HG03460 (cell line): ENCODE measurements at regions not wholly inside any gene's neighbourhood (a gene's known extent, or its start where the extent isn't known, plus 50 kb on each side); places are given as distances from the start of the nearest gene placed in this dataset.

ENCODE experiments used
- ATAC-seq: cut with Tn5 transposase; IDR thresholded peaks from one replicate; pipeline ENCODE4 v1.9.1; 2021; ENCODE audit not compliant: unreplicated experiment

DNA sequence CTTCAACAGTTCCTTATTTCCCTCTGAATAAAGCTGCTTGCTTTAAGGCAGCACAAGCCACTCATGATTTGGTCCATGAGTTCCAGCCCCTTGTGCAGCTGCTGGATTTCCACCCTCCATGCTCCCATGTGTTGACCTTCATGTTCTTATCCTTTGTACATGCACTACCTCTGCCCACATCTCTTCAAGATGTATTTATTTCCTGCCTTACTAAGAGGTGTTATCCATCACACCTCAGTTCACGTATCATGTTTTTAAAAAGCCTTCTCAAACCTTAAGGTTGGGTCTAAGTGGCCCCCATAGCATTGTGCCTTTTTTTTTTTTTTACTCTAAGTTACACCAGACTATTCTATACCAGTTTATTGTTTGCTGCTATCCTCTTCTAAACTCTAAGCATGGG lies 107.7 kb downstream of the SIPA1L2 start:
- ATAC-seq, result no peak

DNA sequence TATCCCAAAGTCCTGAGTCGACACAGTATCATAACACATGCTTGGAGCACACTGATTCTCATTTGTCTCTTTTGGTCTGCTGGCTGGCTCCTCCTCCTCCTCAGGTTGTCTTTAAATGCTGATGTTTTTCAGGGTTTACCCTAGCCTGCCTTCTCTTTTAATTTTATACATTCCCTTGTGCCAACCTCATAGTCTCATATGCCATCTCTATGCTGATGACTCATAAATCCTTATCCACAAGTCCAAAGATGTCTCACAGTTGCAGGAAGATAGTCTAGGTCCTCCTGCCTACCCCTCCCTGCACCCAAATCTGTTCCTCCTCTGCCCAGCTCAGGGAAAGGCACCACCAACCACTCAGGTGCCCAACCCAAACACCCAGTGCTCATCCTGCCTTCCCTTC lies 108.3 kb downstream of the SIPA1L2 start:
- no peak for ATAC-seq

DNA sequence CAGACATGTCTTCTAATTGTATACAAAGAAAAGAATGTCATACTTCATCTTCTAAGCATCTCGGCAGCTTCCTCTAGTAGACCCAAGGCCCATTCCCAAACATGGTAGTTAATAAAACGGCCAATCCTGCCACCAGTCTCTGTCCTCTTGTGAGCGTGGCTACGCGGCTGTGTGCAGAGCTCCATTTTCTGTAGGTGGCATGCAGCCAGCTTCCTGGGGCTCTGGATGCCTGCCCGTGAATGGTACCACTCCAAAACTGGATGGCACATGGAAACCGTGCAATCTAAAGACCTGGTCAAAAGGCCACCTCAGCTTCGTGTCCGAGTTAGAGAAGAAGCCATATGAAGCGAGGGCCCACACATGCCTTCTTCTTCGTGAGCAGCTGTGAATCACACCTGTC lies 110.7 kb downstream of the SIPA1L2 start:
- no peak for ATAC-seq

DNA sequence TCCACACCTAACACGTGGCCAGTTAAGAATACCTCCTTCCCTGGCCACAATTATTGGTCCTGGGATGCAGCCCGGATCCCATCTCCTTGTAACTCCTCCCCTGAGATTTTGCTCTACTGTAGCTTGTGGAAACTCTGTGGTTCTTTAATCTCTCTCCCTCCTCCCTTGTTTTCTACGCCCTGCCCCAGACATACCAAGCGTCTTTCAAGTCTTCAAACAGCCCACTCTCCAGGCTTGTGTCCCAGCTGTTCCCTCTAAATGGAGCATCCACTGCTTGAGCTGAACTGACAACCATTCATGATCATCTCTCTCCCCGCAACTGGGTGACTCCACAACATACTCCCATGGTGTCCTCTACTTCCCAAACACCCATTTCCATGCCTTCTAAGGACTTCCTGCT lies 111.6 kb downstream of the SIPA1L2 start:
- ATAC-seq, result no peak

DNA sequence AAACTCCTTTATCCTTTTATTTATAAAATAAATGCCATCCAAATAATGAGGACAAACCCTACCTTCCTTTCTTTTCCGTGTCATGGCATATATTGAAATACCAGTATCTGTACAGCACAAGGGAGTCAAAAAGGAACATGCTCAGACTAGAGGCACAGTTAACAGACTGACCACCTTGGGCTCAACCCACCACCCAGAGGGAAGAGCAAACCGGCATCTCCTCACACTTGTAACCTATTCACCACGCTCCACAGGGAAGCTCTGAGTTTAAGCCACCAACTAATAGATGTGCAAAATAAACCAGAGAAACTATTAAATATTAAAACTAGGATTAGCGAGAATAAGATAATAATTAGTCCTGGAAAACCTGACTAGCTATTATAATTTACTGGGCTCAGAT lies 112.7 kb downstream of the SIPA1L2 start:
- no peak for ATAC-seq

DNA sequence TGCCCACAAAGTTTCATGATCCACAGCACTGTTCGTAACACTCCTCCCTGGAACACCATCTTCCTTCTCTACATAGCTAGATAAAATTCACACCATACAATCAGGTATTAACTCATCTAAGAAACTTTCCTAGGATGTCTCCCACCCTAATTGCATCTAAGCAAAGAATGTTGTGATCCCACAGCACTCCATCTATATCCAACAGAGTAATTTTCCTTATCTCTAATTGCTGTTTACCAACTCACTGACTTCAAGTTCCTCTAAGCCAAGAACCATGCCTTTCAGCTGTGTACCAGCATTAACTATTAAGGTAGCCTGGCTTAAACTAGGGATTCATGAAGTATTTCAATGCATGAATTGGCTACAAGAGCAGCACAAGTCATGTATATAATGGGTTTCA lies 114.2 kb downstream of the SIPA1L2 start:
- no peak for ATAC-seq

DNA sequence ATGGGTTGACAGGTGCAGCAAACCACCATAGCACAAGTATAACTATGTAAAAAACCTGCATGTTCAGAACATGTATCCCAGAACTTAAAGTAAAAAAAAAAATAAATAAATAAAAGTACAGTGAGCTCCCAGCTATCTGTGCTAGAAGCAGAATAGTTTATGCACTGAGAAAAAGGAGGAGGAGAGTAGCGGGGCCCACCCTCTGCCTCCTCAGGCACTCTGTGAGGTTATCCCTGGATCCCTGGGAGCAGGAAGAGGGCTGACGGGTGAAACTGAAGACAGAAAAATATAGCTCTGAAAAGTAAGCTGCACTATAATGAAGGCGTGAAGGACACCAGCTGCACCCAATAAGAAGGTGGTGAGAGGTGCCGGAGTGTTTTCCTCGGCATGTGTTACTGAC lies 117.2 kb downstream of the SIPA1L2 start:
- ATAC-seq, result no peak

DNA sequence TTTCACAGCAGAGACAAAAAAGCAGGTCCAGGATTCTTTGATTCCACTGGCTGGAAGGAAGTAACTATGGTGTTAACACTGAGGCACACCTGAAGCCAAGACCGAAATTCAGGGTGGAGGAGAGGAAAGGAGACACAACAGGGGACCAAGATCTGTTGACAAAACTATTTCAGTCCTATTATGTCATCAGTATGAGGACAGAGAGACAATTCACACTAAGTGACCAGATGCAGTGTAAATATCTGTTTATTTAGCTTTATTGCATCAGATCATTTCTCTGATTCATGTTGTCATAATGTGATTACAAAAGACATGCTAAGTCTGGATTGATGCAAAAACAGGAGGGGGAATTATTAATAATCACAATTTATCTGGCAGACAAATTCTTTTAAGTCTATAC lies 118.8 kb downstream of the SIPA1L2 start:
- ATAC-seq, result no peak

DNA sequence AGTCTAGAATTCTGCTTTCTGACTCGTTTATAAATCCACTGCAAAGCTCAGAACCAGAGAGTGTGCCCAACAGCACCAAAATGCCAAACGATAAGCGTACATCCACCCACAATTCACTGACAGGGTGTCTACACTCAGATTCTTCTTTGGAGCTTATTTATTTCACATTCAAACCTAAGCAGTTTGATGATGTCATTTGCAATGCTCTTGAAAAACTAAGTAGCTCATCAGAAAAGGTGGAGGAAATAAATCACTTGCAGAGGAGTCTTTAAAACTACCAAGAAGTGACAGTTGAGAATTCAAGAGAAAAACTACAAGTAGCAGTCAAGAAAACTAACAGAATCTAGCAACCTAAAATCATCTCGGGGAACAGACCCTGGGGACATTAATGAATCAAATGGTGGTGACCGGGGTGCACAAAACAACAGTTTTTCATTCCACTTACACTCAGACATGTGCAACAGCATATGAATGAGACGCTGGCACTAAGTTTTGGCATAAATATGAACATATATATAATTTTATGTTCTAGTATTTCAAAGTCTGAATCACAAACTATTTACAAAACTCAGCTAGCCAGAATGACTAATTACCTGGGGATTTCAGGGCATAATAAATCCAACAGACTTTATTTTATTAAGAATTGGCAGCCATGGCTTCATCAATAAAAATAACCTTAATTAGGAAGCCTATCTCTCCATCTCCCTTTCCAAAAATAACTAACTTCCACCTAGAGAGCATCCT lies 119.4 kb downstream of the SIPA1L2 start:
- no peak for ATAC-seq

DNA sequence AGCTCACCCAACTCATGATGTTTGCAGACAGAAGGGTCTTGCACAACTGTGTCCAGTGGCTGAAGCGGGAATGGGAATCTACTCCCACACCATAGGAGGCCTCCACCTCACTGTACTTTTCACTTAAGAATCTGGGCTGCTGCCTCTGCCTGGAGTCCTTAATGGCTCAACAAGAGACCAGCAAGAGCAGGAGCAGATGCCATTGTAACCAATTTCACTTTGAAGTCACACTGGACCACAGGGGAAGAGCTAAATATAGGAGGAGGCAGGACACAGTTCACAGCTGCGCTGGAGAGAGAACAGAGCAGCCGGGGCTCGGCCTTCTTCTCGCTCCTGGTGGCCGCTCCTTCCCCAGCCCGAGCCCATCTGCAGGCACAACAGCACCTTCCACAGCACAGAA lies 120.4 kb downstream of the SIPA1L2 start:
- no peak for ATAC-seq

DNA sequence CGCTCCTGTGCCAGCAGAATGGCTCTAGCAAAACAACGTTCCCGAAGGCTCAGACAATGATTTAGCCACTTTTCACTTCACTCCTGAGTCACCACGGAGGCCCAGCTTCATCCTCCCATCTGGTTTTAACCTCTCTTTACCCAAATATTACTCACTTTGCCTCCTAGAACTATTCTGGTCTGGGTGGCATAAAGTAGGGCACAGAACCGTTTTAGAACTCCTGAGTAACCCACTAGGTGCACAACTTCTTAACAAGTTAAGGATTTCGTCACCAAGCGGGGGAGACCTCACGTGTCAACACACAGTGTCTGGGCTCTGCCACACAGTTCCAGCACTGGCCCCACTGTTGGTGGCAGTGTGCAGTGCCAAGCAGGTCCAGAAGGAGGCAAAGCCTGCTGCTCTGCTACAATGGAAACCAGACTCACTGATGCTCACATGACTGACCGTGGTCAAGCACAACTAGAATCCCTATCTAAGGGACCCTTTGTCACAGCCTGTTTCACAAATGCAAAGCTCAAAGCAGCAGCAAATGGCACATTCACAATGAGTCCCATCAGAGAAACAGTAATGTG lies 121.7 kb downstream of the SIPA1L2 start:
- ATAC-seq, result no peak

DNA sequence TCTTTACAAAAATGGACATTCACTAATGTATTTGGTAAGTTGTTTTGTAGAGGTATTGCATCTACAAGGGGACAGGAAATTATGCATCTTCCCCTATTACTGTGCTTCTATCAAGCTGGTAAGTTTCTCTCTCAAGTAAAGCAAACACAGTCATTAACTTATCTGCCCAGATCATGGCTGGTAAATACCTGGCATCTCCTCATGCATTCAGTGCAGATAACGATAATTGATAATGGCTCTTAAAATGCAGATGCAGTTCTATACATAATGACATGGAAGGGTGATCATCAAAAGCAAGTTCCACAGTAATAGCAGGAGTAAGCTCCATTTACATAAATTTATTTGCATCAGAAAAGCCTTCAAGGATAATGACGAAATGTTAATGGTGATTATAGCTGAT lies 122.4 kb downstream of the SIPA1L2 start:
- ATAC-seq, result no peak

DNA sequence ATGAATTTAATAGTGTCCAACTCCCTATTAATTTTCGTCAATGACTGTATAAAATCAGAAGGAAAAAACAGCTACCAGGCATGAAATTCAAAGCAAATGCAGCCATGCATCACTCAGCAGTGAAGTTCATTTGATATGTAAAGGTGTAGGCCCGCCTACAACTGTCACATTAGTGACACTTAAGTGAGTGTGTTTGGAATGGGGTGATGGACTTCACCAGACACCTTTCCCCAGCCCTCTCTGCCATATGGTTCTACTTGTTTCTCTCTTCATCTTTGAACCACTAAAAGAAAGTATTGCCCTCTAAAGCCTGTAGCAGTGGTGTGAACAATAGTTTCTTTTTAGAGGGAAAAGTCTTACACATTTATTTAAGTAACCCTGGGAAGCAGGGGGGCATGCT lies 124.0 kb downstream of the SIPA1L2 start:
- ATAC-seq, result no peak

DNA sequence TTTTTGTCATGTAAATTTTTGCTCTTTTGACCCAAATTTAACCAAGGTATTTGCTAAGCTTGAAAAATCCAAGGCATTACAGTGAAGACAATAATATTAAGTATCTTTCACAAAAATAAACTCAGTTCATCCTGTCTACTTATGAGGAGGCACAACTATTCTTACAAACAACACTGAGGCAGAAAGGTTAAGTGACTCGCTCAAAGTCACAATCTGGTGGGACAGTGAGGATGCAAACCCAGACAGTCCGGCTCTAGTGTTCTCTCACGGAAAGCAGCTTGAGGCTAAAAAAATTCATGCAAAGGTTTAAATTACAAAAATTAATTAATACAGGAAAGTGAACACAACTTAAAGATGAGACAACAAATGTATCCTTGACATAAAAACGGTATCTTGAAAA lies 125.3 kb downstream of the SIPA1L2 start:
- no peak for ATAC-seq

DNA sequence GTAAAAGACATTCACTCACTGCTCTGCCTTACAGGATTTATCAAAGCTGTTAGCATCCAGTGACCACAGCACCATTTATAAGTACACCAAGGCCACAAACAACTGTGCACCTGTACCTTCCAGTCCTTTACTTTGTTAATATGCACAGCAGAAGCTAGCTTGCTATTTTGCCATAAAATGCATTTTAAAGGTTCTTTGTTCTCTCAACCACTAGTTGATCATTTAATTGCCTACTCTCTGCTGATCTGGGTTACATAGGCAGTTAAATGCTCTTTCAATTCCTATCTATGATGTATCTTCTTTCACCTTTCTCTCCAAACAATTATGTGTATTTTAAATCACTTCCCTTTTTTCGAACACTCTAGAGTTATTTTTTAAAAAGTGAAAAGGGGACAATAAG lies 126.4 kb downstream of the SIPA1L2 start:
- no peak for ATAC-seq

DNA sequence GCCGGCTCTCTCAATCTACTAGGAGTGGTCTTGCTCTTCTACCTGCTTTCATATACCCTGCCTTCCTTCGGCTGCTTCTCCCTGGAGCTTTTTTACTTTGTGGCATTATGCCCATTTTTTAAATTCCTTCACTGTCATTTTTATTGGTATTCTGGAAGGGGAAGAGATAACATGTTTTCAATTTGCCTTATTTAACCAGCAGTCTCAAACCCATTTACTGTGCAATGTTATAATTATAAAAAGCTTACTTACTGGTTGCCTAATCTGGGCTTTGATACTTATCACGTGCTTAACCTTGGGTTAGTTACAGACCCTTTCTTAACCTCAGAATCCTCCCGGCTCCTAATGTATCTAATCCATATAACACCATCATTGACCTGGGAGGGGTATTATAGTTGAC lies 128.1 kb downstream of the SIPA1L2 start:
- ATAC-seq, result no peak

DNA sequence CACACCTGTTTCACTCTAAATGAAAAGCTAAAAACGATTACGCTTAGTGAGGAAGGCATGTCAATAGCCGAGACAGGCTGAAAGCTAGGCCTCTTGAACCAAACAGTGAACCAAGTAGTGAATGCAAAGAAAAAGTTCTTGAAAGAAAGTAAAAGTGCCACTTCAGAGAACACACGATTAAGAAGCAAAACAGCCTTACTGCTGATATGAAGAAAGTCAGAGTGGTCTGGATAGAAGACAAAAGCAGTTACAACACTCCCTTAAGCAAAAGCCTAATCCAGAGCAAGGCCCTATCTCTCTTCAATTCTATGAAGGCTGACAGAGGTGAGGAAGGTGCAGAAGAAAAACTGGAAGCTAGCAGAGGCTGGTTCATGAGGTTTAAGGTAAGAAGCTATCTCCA lies 130.7 kb downstream of the SIPA1L2 start:
- ATAC-seq, result no peak

DNA sequence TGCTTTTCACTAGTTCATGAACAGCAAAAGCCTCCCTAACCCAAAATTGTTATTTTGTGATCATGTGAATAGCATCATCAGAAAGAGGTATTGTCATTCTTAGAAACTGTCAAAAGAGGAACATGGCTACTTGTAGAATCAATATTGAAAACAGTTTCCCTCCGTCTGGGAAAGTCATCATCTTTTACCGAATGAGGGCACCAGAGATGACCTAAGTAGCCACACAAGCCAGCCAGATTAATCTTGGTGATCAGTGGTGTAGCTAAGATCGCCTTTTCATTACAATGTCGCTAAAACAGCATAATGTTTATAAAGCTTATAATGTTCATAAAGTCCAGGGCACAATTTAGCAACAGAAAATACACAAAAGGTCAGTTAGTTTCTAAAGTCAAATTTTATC lies 136.1 kb downstream of the SIPA1L2 start:
- ATAC-seq, result no peak

DNA sequence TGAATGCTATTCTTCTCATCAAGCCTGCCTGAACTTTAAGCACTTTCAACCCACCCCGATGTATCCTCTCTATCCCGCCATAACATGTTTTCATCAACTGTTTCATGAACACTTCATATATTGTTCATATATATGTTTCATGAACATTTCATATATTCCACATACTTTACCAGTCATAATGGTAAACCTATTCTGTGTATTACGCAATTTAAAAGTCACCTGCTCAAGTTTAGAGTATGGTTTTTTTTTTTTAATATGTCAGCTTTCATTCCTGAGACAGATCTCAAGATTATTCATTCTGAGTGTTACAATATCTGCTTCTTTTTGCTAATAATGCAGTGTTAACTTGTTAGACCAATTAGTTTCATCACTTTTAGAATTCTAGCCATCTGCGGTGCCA lies 140.7 kb downstream of the SIPA1L2 start:
- ATAC-seq, result no peak

DNA sequence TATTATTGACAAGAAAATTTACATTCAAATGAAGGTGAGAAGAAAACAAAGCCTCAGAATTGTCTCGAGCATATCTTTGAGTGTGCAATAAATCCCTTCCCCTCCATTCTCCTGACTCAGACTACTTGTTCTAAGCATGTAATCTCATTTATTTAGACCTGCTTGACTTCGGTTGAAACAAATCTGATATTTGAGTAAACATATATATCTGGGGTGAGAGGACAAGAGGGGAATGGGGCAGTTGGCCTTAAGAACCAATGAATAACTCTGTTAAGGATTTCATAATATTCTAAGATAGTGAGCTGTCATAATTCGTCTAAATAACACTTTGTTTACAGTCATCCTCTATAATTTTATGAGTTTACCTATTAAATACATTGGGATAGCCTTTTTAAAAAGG lies 142.7 kb downstream of the SIPA1L2 start:
- ATAC-seq, result no peak

DNA sequence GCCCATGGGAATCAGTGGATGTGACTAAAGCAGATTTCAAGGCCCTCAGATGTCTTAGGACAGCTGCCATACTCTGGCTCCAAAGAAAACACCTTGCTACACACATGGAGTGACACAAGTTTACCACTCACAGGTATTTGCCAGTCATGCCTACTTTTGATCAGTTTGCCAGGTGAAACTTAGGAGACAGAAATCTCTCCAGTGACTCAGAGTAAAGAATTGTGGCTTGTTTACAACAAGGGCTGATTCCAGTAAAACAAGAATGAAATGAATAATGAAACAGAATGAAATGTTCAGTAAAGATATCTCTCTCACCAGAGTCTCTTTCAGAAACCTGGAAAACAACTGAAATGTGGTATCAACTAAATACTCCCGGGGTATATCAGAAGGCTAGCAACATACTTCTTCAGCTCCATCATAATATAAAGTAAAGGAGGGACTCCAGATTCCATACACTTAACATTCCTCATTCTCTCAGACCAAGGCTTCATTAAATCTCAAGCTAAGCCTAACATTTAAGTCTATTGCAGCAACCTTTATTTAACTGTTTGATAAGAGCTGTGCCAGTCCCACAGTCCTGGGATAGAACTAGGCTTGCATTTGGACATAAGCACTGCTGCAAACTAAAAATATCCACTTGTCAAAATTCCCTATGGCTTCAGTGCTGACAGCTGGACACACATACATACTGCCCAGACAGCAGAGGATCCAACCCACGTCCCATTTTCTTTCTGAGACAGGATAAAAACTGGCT lies 143.3 kb downstream of the SIPA1L2 start:
- no peak for ATAC-seq

DNA sequence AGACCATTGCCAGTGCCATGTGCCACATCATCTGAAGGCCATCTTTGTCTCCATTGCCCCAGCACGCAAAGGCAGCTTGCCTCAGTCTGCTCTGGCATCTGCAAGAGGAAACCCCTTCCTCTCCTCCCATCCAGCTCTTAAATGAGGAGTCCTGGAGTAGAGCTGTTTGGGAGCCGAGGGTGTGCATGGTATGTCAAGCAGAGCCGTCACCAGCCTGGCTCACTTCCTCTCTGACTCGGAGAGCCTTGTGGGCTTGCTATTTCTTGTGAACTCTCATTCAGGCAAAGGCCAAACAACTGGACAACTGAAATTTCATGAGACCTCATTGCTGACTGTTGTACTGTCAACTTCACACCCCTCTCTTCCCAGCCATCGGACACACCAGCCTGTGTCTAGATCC lies 143.9 kb downstream of the SIPA1L2 start:
- no peak for ATAC-seq
